OCI-LY1 (cell line): ENCODE measurements at regions not wholly inside any gene's neighbourhood (a gene's known extent, or its start where the extent isn't known, plus 50 kb on each side); places are given as distances from the start of the nearest gene placed in this dataset.

Source experiments
- H2AFZ ChIP-seq: fragments of 200-600 bp; sonication (generic), shearing (Covaris generic); 2 replicates; pipeline ENCODE4 v1.6.0; 2014; ENCODE audit warnings: antibody characterized with exemption, mild to moderate bottlenecking, low read length
- H3F3A ChIP-seq: fragments of 200-600 bp; sonication (generic), shearing (Covaris generic); 2 replicates; pipeline ENCODE4 v1.6.0; 2014; ENCODE audit warnings: mild to moderate bottlenecking, antibody characterized with exemption, low read length, moderate library complexity; ENCODE audit not compliant: insufficient read depth
- H3K27ac ChIP-seq: fragments of 200-600 bp; sonication (generic); 2 replicates; pipeline ENCODE4 v1.5.1; 2014; ENCODE audit warnings: low read length, mixed run types, mild to moderate bottlenecking, low read depth; ENCODE audit not compliant: poor library complexity, severe bottlenecking
- H3K27me3 ChIP-seq: fragments of 200-600 bp; sonication (generic); 2 replicates; pipeline ENCODE4 v1.6.0; 2014; ENCODE audit warnings: antibody characterized with exemption, mild to moderate bottlenecking, low read length, moderate library complexity; ENCODE audit not compliant: insufficient read depth
- H3K36me3 ChIP-seq: fragments of 200-600 bp; sonication (generic); 2 replicates; pipeline ENCODE4 v1.6.1; 2014; ENCODE audit warnings: mild to moderate bottlenecking, antibody characterized with exemption, low read length, moderate library complexity, mixed read lengths; ENCODE audit not compliant: insufficient read depth
- H3K4me1 ChIP-seq: fragments of 200-600 bp; sonication (generic); 2 replicates; pipeline ENCODE4 v1.5.1; 2014; ENCODE audit warnings: mild to moderate bottlenecking, low read length, moderate library complexity; ENCODE audit not compliant: insufficient read depth, severe bottlenecking
- H3K4me2 ChIP-seq: fragments of 200-600 bp; sonication (generic), shearing (Covaris generic); 2 replicates; pipeline ENCODE4 v1.6.1; 2014; ENCODE audit warnings: low read length
- H3K4me3 ChIP-seq: fragments of 200-600 bp; sonication (generic); 2 replicates; pipeline ENCODE4 v1.5.1; 2014; ENCODE audit warnings: low read length, low read depth, mild to moderate bottlenecking, mixed read lengths; ENCODE audit not compliant: poor library complexity, severe bottlenecking
- H3K79me2 ChIP-seq: fragments of 200-600 bp; shearing (Covaris generic); 2 replicates; pipeline ENCODE4 v1.6.1; 2016; ENCODE audit warnings: mixed run types, low read length, mixed read lengths; ENCODE audit not compliant: insufficient read depth
- H3K9ac ChIP-seq: fragments of 200-600 bp; sonication (generic), shearing (Covaris generic); 2 replicates; pipeline ENCODE4 v1.6.1; 2014; ENCODE audit warnings: mild to moderate bottlenecking, low read length, mixed read lengths
- H3K9me2 ChIP-seq: fragments of 200-600 bp; sonication (generic), shearing (Covaris generic); 2 replicates; pipeline ENCODE4 v1.6.1; 2014; ENCODE audit warnings: low read depth, mild to moderate bottlenecking, low read length, mixed read lengths
- H3K9me3 ChIP-seq: fragments of 200-600 bp; shearing (Covaris generic); 2 replicates; pipeline ENCODE4 v1.6.1; 2014; ENCODE audit warnings: low read length, mixed read lengths
- H4K20me1 ChIP-seq: fragments of 200-600 bp; sonication (generic), shearing (Covaris generic); 2 replicates; pipeline ENCODE4 v1.6.0; 2016; ENCODE audit warnings: mild to moderate bottlenecking, low read length; ENCODE audit not compliant: insufficient read depth
- EZH2 ChIP-seq: fragments of 200-600 bp; sonication (generic), shearing (Covaris generic); IDR thresholded peaks from 2 replicates; pipeline ENCODE4 v1.8.0; 2017; ENCODE audit warnings: borderline replicate concordance, mixed run types, mild to moderate bottlenecking, antibody characterized with exemption, low read length, moderate library complexity, mixed read lengths
- TF ChIP-seq, protein P1 (sequence below): fragments of 200-600 bp; sonication (generic), shearing (Covaris generic); IDR thresholded peaks from 2 replicates; pipeline ENCODE4 v1.5.1; 2017; ENCODE audit warnings: mild to moderate bottlenecking, antibody characterized with exemption, low read length, moderate library complexity, mixed read lengths

DNA sequence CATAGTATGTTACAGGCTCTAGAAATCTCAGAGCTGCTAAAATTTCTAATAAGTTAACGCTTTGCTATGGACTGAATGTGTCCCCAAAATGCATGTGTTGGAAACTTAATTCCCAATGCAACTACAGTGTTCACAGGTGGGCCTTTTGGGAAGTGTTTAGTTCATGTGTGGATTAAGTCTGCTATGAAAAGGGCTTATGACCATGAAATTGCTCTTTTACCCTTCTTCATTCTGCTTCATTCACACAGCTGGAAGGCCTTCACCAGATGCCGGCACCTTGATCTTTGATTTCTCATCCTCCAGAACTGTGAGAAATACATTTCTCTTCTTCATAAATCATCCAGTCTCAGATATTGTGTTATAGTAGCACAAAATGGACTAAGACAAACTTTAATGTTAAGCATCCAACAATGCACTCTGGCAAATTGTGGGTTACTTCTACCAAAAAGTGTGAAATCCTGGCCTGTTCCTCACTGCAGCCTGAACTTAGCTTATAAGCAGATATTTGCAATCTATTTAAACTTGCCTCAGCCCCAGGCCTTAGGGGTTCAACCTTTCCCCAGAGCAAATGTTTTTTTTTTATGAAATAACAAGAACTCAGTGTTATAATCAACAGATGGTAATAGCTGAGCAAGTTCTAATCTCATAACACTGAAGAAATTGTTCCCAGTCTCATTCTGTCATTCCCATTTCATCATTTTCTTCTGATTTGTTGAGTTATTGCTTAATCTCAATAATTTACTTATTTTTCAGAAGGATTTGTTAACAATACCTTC is 523.6 kb downstream of the KIF20B start:
- H3K9me3 ChIP-seq: no peaks in the 10 kb centered on the region
- no peak overlapping the region for H3K4me3 ChIP-seq
- no peaks in the 10 kb centered on the region for H3K36me3 ChIP-seq
- no peaks in the 10 kb centered on the region for H3K79me2 ChIP-seq
- H3K27ac ChIP-seq: no peak overlapping the region
- no peaks in the 10 kb centered on the region for H4K20me1 ChIP-seq
- no peaks in the 10 kb centered on the region for H3F3A ChIP-seq
- no peak overlapping the region for H2AFZ ChIP-seq
- no peak overlapping the region for H3K4me2 ChIP-seq
- no peak for TF ChIP-seq EZH2
- TF ChIP-seq, protein P1, sequence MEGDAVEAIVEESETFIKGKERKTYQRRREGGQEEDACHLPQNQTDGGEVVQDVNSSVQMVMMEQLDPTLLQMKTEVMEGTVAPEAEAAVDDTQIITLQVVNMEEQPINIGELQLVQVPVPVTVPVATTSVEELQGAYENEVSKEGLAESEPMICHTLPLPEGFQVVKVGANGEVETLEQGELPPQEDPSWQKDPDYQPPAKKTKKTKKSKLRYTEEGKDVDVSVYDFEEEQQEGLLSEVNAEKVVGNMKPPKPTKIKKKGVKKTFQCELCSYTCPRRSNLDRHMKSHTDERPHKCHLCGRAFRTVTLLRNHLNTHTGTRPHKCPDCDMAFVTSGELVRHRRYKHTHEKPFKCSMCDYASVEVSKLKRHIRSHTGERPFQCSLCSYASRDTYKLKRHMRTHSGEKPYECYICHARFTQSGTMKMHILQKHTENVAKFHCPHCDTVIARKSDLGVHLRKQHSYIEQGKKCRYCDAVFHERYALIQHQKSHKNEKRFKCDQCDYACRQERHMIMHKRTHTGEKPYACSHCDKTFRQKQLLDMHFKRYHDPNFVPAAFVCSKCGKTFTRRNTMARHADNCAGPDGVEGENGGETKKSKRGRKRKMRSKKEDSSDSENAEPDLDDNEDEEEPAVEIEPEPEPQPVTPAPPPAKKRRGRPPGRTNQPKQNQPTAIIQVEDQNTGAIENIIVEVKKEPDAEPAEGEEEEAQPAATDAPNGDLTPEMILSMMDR: no peak
- H3K9ac ChIP-seq: no peak overlapping the region
- no peaks in the 10 kb centered on the region for H3K9me2 ChIP-seq
- no peaks in the 10 kb centered on the region for H3K27me3 ChIP-seq
- no peaks in the 10 kb centered on the region for H3K4me1 ChIP-seq

DNA sequence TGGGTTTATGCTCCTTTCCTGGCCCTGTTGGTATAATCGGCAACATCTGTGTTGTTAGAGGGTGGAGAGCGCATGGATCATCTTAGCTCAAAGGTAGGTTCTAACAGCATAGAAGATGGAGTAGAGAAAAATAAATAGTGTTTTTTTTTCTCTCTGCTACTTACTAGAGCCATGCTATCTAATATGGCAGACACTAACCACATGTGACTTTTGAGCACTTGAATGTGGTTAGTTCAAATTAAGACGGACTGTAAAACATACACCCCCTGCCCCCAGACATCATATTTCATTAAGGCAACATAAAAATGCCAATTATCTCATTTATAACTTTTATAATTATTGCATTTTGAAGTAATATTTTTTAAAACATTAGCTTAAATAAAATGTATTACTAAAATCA is 525.1 kb downstream of the KIF20B start:
- no peaks in the 10 kb centered on the region for H3K27me3 ChIP-seq
- no peak overlapping the region for H3K9ac ChIP-seq
- no peaks in the 10 kb centered on the region for H3K9me2 ChIP-seq
- H3K4me2 ChIP-seq: no peak overlapping the region
- H4K20me1 ChIP-seq: no peaks in the 10 kb centered on the region
- TF ChIP-seq, protein P1: no peak
- TF ChIP-seq EZH2: no peak
- H2AFZ ChIP-seq: no peak overlapping the region
- no peaks in the 10 kb centered on the region for H3F3A ChIP-seq
- H3K27ac ChIP-seq: no peak overlapping the region
- H3K4me3 ChIP-seq: no peak overlapping the region
- no peaks in the 10 kb centered on the region for H3K79me2 ChIP-seq
- H3K36me3 ChIP-seq: no peaks in the 10 kb centered on the region
- no peaks in the 10 kb centered on the region for H3K4me1 ChIP-seq
- H3K9me3 ChIP-seq: no peaks in the 10 kb centered on the region

DNA sequence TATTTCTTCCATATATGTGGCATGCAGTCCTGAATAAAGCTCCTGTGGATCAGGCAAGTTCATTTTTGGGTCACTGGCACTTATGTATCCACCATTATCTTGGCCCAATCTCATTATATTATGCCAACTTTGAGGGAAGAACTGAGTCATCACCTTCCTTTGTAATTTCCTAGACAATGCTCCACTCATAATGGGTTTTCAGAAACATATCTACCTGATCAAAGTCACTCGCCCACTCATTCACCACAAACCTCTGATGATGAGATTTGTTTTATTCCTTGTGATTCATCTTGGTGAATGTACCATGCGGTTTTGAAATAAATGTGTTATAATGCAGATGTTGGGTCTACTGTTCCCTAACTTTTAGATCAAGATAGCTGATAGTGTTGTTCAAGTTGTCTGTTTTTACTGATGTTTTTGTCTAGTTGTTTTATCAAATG is 525.8 kb downstream of the KIF20B start:
- Histone ChIP-seq H3K4me3 (no peak overlapping the region), H3K9me2 (no peaks in the 10 kb centered on the region), H3K79me2 (no peaks in the 10 kb centered on the region), H3K36me3 (no peaks in the 10 kb centered on the region), H3K27ac (no peak overlapping the region), H4K20me1 (no peaks in the 10 kb centered on the region), H2AFZ (no peak overlapping the region), H3K9me3 (no peaks in the 10 kb centered on the region), H3K9ac (no peak overlapping the region), H3K4me2 (no peak overlapping the region), H3K27me3 (no peaks in the 10 kb centered on the region), H3F3A (no peaks in the 10 kb centered on the region), H3K4me1 (no peaks in the 10 kb centered on the region)
- TF ChIP-seq EZH2: no peak
- TF ChIP-seq, protein P1: no peak
